ENCODE measurements at regions not wholly inside any gene's neighbourhood (a gene's known extent, or its start where the extent isn't known, plus 50 kb on each side); places are given as distances from the start of the nearest gene placed in this dataset.
"Not testable (repeated sequence)": the region's sequence is repeated elsewhere in the genome, so short reads cannot be mapped to it uniquely, and the experiment has no call there.

- DNase-seq, result no peak
Observed at GRCh38 chr12:59517522-59517921, 78.3 kb upstream of the SLC16A7 start.

GRCh38 chr12:59500915-59501314, 94.9 kb upstream of the SLC16A7 start:
- DNase-seq, result no peak

GRCh38 chr12:59500335-59500734, 95.5 kb upstream of the SLC16A7 start:
- no peak for DNase-seq

- no peak for DNase-seq
Observed at GRCh38 chr12:59499774-59500173, 96.1 kb upstream of the SLC16A7 start.

- no peak for DNase-seq
Observed at GRCh38 chr12:59494617-59495016, 101.2 kb upstream of the SLC16A7 start.

- no peak for DNase-seq
Observed at GRCh38 chr12:59491877-59492276, 104.0 kb upstream of the SLC16A7 start.

- no peak for DNase-seq
Observed at GRCh38 chr12:59486827-59487226, 109.0 kb upstream of the SLC16A7 start.

- DNase-seq, result no peak
Observed at GRCh38 chr12:59484575-59484974, 111.3 kb upstream of the SLC16A7 start.

- DNase-seq, result not testable (repeated sequence)
Observed at GRCh38 chr12:59474236-59474635, 121.6 kb upstream of the SLC16A7 start.

- no peak for DNase-seq
Observed at GRCh38 chr12:59472273-59472672, 123.6 kb upstream of the SLC16A7 start.

GRCh38 chr12:59459966-59460660, 135.7 kb upstream of the SLC16A7 start:
- no peak for DNase-seq

GRCh38 chr12:59453475-59453874, 142.4 kb upstream of the SLC16A7 start:
- DNase-seq, result no peak

- no peak for DNase-seq
Observed at GRCh38 chr12:59452746-59453145, 143.1 kb upstream of the SLC16A7 start.

GRCh38 chr12:59452259-59452658, 143.6 kb upstream of the SLC16A7 start:
- no peak for DNase-seq

- no peak for DNase-seq
Observed at GRCh38 chr12:59446116-59446515, 149.7 kb upstream of the SLC16A7 start.

- DNase-seq, result no peak
Observed at GRCh38 chr12:59444932-59445331, 150.9 kb upstream of the SLC16A7 start.

- DNase-seq, result no peak
Observed at GRCh38 chr12:59432057-59432456, 163.8 kb upstream of the SLC16A7 start.

GRCh38 chr12:59431266-59431665, 164.6 kb upstream of the SLC16A7 start:
- no peak for DNase-seq

- DNase-seq, result no peak
Observed at GRCh38 chr12:59429766-59430165, 166.1 kb upstream of the SLC16A7 start.

GRCh38 chr12:59425798-59426197, 170.0 kb upstream of the SLC16A7 start:
- DNase-seq, result no peak

- not testable (repeated sequence) for DNase-seq
Observed at GRCh38 chr12:59424666-59425065, 171.2 kb upstream of the SLC16A7 start.

- DNase-seq, result no peak
Observed at GRCh38 chr12:59414051-59414450, 181.8 kb upstream of the SLC16A7 start.

- no peak for DNase-seq
Observed at GRCh38 chr12:59408431-59408830, 187.4 kb upstream of the SLC16A7 start.

GRCh38 chr12:59407799-59408198, 188.0 kb upstream of the SLC16A7 start:
- no peak for DNase-seq

GRCh38 chr12:59405992-59406391, 189.8 kb upstream of the SLC16A7 start:
- no peak for DNase-seq

All from stimulated activated CD4-positive, alpha-beta T cell treated with anti-CD3 and anti-CD28 coated beads, Interleukin-4, amount 100 ng/mL, for 1 hour (primary cell).